A549 (cell line): ENCODE measurements at regions not wholly inside any gene's neighbourhood (a gene's known extent, or its start where the extent isn't known, plus 50 kb on each side); places are given as distances from the start of the nearest gene placed in this dataset.

Experiments used
- EP300 ChIP-seq, 2 experiments: fragments of >200 bp; sonication (Bioruptor Twin); formaldehyde crosslinking; IDR thresholded peaks; 2 replicates in 1 of 2; 3 replicates in 1 of 2; pipeline ENCODE4 v1.6.1; 2016 to 2017
- FOSL2 ChIP-seq, 2 experiments: fragments of 450-650 bp in 1 of 2; fragments of >200 bp in 1 of 2; sonication (Bioruptor Twin) in 1 of 2; formaldehyde crosslinking; IDR thresholded peaks; 2 replicates each; pipeline versions ENCODE4 v1.5.0 to v1.6.1; 2016 to 2020; ENCODE audit warnings: mild to moderate bottlenecking in 1 of 2, moderate library complexity in 1 of 2
- KDM1A ChIP-seq: fragments of 200-600 bp; sonication (generic); IDR thresholded peaks from 2 replicates; pipeline ENCODE4 v1.6.1; 2016; ENCODE audit warnings: low read depth, mild to moderate bottlenecking
- MAX ChIP-seq: IDR thresholded peaks from 2 replicates; pipeline ENCODE4 v1.6.1; 2012
- TF ChIP-seq, protein P1 (sequence below): IDR thresholded peaks from 2 replicates; pipeline ENCODE4 v1.6.1; 2012

GRCh38 chr7:16357474-16357873, 63.9 kb downstream of the CRPPA start:
- TF ChIP-seq, protein P1, sequence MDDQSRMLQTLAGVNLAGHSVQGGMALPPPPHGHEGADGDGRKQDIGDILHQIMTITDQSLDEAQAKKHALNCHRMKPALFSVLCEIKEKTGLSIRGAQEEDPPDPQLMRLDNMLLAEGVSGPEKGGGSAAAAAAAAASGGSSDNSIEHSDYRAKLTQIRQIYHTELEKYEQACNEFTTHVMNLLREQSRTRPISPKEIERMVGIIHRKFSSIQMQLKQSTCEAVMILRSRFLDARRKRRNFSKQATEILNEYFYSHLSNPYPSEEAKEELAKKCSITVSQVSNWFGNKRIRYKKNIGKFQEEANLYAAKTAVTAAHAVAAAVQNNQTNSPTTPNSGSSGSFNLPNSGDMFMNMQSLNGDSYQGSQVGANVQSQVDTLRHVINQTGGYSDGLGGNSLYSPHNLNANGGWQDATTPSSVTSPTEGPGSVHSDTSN = no peak
- TF ChIP-seq FOSL2 (IDR thresholded peaks at IDR 0.05) (no peak), FOSL2 (CRISPR knock-in tag; IDR thresholded peaks at IDR 0.05) (no peak), KDM1A (no peak), EP300 (IDR thresholded peaks at IDR 0.05) (no peak), MAX (no peak)
